ENCODE measurements at regions not wholly inside any gene's neighbourhood (a gene's known extent, or its start where the extent isn't known, plus 50 kb on each side); places are given as distances from the start of the nearest gene placed in this dataset.

DNA sequence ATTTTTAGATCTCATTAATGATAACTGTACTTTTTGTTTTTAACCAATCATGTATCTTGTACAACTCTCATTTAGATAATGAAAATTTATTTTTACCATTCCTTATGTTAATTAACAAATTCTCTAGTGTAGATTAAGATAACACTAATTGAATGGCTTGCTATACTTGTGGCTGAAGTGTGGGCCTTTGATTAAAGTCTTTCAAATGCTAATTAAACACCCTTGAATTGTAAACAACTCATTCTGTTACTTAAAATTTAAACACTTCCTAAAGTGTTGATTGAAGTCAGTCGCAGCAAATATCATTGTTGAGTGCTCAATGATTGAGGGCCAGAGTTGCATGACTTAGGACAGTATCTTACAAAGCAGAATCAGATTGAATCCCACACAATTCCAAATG is 109.8 kb upstream of the GULP1 start:
- H3K27ac ChIP-seq (ENCODE audit: low read depth, low read length, poor library complexity, severe bottlenecking): no peak overlapping the region
- no peaks in the 10 kb centered on the region for H3K27me3 ChIP-seq (replicated peaks; ENCODE audit: insufficient read depth, low read depth, low read length, poor library complexity)
- no peak overlapping the region for H3K4me3 ChIP-seq (ENCODE audit: low read depth, low read length, poor library complexity, severe bottlenecking)
- CTCF ChIA-PET: no interaction called here
- TF ChIP-seq, protein P1, sequence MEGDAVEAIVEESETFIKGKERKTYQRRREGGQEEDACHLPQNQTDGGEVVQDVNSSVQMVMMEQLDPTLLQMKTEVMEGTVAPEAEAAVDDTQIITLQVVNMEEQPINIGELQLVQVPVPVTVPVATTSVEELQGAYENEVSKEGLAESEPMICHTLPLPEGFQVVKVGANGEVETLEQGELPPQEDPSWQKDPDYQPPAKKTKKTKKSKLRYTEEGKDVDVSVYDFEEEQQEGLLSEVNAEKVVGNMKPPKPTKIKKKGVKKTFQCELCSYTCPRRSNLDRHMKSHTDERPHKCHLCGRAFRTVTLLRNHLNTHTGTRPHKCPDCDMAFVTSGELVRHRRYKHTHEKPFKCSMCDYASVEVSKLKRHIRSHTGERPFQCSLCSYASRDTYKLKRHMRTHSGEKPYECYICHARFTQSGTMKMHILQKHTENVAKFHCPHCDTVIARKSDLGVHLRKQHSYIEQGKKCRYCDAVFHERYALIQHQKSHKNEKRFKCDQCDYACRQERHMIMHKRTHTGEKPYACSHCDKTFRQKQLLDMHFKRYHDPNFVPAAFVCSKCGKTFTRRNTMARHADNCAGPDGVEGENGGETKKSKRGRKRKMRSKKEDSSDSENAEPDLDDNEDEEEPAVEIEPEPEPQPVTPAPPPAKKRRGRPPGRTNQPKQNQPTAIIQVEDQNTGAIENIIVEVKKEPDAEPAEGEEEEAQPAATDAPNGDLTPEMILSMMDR (conservative IDR thresholded peaks at IDR 0.05; ENCODE audit: low read depth, low read length): no peak
- no peak for TF ChIP-seq EZH2 (IDR thresholded peaks at IDR 0.05; ENCODE audit: borderline replicate concordance, low read depth, low read length, poor library complexity, severe bottlenecking)
- intact Hi-C loops (cut with micrococcal nuclease; ENCODE audit: unreplicated experiment): no loop called here
- no peaks in the 10 kb centered on the region for H3K9me3 ChIP-seq (ENCODE audit: low read depth, low read length, poor library complexity, severe bottlenecking)
- no peaks in the 10 kb centered on the region for H3K4me1 ChIP-seq (ENCODE audit: insufficient read depth, low read length, poor library complexity, severe bottlenecking)
- POLR2A ChIA-PET (ENCODE audit: low non-redundant PET): no interaction called here
- BruUV-seq (replicated peaks): no TSS peak
- no peak for DNase-seq (ENCODE audit: low spot score)
- no peaks in the 10 kb centered on the region for H3K36me3 ChIP-seq (ENCODE audit: insufficient read depth, low read length, poor library complexity, severe bottlenecking)

DNA sequence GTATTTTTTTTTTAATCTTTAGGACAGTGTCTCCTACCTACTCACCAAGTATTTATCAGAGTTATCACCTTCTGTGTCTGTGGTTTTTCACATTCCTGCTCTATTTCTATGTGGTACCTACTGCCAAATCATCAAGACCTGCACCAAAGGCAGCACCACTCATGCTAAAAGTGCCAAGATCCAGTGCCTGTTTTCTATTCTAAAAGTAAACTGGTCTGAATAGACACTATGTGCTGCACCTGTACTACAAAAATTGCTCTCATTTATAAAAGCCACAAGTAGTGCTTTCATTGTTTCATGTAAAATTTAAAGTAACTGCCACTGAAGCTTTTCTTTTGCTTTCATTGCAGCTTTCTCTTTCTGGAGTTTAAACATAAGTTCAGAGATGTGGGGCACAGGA is 103.9 kb upstream of the GULP1 start:
- no peak for DNase-seq (ENCODE audit: low spot score)
- Histone ChIP-seq H3K27me3 (replicated peaks; ENCODE audit: insufficient read depth, low read depth, low read length, poor library complexity) (no peaks in the 10 kb centered on the region), H3K9me3 (ENCODE audit: low read depth, low read length, poor library complexity, severe bottlenecking) (no peaks in the 10 kb centered on the region), H3K36me3 (ENCODE audit: insufficient read depth, low read length, poor library complexity, severe bottlenecking) (no peaks in the 10 kb centered on the region), H3K4me1 (ENCODE audit: insufficient read depth, low read length, poor library complexity, severe bottlenecking) (no peaks in the 10 kb centered on the region), H3K27ac (ENCODE audit: low read depth, low read length, poor library complexity, severe bottlenecking) (no peak overlapping the region), H3K4me3 (ENCODE audit: low read depth, low read length, poor library complexity, severe bottlenecking) (no peak overlapping the region)
- no TSS peak for BruUV-seq (replicated peaks)
- intact Hi-C loops (cut with micrococcal nuclease; ENCODE audit: unreplicated experiment): no loop called here
- POLR2A ChIA-PET (ENCODE audit: low non-redundant PET): no interaction called here
- CTCF ChIA-PET: no interaction called here
- TF ChIP-seq, protein P1 (conservative IDR thresholded peaks at IDR 0.05; ENCODE audit: low read depth, low read length): no peak

DNA sequence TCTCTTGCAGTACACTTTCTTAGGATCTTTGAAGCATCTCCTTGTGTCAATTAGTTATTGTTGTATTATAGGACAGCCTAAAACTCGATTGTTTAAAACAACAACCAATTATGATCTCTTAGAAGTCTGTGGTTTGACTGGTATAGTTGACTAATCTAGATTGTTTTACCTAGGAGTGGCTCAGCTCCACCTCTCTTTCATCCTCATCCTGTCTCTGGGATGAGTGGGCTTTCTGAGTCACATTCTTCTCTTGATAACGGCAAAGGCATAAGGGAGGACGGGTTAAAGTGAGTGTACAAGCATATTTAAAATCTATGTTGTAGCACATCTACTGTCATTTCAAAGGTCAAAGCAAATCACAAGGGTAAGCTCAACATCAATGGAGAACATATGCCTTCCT is 102.3 kb upstream of the GULP1 start:
- CTCF ChIA-PET: no interaction called here
- no peak for TF ChIP-seq EZH2 (IDR thresholded peaks at IDR 0.05; ENCODE audit: borderline replicate concordance, low read depth, low read length, poor library complexity, severe bottlenecking)
- TF ChIP-seq, protein P1 (conservative IDR thresholded peaks at IDR 0.05; ENCODE audit: low read depth, low read length): no peak
- no peak overlapping the region for H3K4me3 ChIP-seq (ENCODE audit: low read depth, low read length, poor library complexity, severe bottlenecking)
- H3K4me1 ChIP-seq (ENCODE audit: insufficient read depth, low read length, poor library complexity, severe bottlenecking): no peaks in the 10 kb centered on the region
- BruUV-seq (replicated peaks): no TSS peak
- no peak overlapping the region for H3K27ac ChIP-seq (ENCODE audit: low read depth, low read length, poor library complexity, severe bottlenecking)
- no peaks in the 10 kb centered on the region for H3K9me3 ChIP-seq (ENCODE audit: low read depth, low read length, poor library complexity, severe bottlenecking)
- DNase-seq (ENCODE audit: low spot score): no peak
- intact Hi-C loops (cut with micrococcal nuclease; ENCODE audit: unreplicated experiment): no loop called here
- POLR2A ChIA-PET (ENCODE audit: low non-redundant PET): no interaction called here
- no peaks in the 10 kb centered on the region for H3K36me3 ChIP-seq (ENCODE audit: insufficient read depth, low read length, poor library complexity, severe bottlenecking)
- no peaks in the 10 kb centered on the region for H3K27me3 ChIP-seq (replicated peaks; ENCODE audit: insufficient read depth, low read depth, low read length, poor library complexity)

All from A673 (cell line).